ENCODE measurements at regions not wholly inside any gene's neighbourhood (a gene's known extent, or its start where the extent isn't known, plus 50 kb on each side); places are given as distances from the start of the nearest gene placed in this dataset.

DNA sequence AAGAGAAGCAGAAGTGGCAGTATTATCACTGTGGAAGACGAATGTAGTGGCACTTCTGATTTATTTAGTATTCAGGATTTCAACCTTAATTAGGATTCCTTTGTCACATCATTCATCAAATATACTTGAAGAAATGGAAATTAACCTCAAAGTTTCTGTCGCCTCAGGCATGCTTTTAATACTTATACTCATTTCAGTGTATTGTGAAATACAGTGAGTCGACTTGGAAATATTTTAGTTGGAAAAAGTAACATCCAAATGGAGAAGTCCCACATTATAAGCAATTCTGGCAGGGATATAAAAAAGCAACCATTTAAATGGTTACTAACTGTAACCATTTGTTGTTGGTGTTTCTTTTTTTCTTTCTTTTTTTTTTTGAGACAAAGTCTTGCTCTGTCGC, 648.8 kb downstream of the ARL4A start:
- DNase-seq: no peak

GRCh38 chr7:13352677-13353076, 636.8 kb downstream of the ETV1 start:
- no peak for DNase-seq

DNA sequence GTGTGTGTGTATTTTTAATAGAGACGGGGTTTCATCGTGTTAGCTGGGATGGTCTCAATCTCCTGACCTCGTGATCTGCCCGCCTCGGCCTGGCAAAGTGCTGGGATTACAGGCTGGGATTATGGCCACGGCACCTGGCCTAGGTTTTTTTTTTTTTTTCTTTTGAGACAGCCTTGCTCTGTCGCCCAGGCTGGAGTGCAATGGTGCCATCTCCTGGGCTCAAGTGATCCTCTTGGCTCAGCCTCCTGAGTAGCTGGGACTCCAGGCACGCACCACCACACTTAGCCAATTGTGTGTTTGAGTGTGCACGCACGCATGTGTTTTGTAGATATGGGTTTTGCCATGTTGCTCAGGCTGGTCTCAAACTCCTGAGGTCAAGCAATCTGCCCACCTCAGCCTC, 629.8 kb downstream of the ETV1 start:
- DNase-seq: no peak

DNA sequence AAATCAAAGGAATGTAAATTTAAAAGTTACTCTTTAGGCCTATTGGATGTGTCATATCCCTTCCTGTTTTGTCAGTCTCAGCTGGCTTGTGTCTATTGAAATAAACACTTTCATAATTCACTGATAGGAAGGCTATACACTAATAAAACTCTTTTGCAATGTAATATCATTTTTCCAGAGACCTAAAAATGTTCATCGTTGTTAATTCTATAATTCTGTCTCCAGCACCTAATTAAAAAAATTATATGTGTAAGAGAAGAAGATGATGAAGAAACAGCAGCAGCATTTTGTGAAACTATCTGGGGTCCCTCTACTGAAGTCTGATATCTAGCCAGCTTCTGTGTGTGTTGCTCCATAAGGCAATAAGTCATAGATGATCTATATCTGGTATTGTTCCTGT, 602.7 kb downstream of the ETV1 start:
- no peak for DNase-seq

- no peak for DNase-seq
Observed at GRCh38 chr7:13407911-13408310, 581.6 kb downstream of the ETV1 start.

DNA sequence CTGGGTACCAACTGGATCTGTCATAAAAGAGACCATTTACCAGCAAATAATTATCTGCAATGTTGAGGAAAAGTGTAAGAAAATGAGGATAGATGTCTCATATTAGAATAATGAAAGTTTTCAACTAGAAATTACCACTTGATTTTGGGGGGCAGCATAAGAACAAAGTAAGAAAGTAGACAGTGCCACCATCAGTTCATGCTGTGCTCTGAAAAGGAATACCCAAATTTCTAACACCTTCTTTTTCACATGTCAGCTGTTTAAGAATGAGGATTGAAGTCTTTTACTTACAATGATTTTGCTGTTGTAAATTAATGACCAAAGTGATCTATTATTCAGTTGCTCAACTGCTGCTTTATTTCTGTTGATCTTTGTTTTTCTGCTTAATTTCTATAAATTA, 578.3 kb downstream of the ETV1 start:
- DNase-seq: no peak

GRCh38 chr7:13411636-13412035, 577.8 kb downstream of the ETV1 start:
- no peak for DNase-seq

DNA sequence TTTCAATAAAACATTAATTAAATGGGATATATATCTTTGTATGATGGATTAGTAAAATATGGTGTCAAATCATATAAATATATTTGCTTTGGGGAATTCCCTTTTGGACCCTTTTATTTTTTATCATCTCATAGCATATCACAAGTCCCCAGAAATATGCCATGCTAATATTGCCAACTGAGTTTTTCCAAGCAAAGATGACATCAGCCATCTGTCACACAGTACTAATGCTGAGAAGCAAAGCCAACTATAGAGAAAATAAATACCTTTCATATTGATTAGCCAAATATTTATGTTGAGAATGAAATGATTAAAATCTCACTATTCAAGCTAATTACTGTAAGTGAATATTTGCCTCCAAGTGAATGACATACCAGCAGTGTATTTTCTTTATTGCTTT, 575.3 kb downstream of the ETV1 start:
- DNase-seq: no peak

DNA sequence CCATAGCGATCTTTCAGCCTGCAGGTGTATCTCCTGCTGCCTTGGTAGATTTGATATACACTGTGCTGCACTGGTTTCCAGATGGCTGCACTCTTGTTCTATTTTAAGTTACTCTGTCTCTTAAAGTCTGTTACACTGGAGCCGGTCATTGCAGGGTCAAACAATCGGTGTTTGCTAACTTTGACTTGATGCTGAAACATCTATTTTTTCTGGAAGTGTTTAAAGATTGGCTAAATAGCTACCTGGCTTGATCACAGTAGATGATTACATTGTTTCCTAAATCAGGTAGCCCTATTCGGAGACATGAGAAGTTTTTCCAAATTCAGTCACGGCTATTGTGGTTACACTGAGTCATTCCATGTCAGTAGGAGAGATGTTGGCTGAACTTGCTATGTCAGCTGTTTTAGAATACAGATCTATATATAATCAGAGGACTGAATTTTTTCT, 574.8 kb downstream of the ETV1 start:
- no peak for DNase-seq

DNA sequence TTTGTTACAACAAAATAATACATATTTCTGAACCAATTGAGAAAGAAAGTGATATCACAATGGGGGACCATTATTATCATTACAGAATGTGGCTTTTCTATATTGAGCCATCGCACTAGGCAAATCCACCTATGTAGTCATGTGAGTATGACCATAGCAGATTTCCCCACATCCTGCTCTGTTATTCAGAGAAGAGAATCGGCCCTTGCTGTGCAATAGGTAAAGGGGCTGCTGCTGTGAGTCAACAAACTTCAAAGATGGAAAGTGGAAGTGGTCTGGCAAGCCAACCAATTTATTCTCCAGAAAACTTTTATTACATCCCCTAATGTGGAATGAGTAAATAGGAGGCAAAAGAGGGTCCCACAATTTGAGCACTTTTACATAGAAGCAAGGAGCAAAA, 573.4 kb downstream of the ETV1 start:
- no peak for DNase-seq

DNA sequence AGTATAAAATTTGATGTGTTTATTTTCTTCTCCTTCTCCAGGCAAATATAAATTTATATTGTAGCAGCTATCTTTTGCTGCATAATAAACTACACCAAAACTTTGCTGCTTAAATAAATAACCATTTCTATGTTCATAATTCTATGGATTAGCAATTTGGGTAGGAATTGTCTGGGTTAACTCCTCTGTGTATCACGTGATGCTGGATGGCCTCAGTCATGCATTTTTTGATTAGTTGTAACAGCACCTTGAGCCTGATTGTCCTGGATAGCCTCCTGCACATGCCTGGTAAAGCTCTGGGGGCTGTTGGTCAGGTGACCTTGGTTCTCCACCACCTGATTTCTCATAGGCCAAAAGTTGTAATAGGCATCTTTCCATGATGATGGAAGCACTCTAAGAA, 572.9 kb downstream of the ETV1 start:
- no peak for DNase-seq

DNA sequence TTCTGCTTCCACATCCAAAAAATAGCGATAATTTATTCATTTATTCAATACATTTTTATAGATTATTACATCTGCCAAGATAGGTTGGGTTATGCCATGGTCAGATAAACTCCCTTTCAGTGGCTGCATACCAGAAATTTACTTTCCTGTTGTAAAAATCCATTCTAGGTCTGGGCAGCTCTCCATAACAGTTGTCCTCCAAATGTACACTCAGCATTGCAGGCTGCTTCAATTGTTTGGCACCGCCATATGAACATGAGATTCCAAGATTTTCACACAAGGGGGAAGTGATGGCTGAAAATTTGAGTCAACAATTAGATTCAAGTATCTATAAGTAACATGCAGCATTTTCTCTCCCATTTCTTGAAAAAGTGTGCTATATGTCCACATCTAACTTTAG, 568.7 kb downstream of the ETV1 start:
- no peak for DNase-seq

- DNase-seq: no peak
Observed at GRCh38 chr7:13421776-13422175, 567.7 kb downstream of the ETV1 start.

DNA sequence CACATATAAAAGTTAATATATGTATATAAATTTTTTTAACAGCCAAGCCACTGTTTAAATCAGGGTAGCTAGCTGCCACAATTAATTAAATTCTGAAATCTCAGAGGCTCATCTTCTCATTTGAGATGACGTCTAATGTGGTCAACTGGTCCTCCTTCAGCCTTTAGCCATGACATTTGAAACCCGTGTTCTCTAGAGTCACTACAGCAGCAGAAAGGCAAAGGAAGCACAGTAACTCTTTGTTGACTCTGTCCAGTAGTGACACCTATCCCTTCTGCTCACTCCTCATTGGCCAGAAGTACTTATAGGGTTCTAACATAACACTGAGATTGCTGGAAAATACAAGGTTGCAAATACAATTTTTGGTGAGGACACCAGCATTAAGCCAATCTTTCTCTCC, 555.5 kb downstream of the ETV1 start:
- DNase-seq: no peak

- DNase-seq: no peak
Observed at GRCh38 chr7:13442226-13442625, 547.2 kb downstream of the ETV1 start.

DNA sequence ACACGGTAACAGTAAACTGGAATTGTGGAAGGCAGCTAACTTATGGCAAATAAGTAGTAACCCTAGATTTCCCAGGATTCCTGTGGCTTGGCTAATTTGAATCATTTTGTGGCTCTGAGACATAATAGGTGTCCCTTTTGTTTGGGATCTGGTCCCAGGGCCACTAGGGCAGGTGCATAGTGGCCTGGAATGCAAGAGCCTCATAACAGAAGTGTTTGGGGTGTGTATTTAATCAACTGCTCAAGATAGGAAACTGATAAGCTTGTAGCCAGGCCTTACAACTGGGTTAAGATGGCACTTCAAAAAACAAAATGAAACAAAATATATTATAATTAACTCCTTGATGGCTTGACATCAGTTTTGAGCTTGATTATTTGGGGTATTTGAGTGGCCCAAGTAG, 541.8 kb downstream of the ETV1 start:
- DNase-seq: no peak

- no peak for DNase-seq
Observed at GRCh38 chr7:13448243-13448642, 541.2 kb downstream of the ETV1 start.

DNA sequence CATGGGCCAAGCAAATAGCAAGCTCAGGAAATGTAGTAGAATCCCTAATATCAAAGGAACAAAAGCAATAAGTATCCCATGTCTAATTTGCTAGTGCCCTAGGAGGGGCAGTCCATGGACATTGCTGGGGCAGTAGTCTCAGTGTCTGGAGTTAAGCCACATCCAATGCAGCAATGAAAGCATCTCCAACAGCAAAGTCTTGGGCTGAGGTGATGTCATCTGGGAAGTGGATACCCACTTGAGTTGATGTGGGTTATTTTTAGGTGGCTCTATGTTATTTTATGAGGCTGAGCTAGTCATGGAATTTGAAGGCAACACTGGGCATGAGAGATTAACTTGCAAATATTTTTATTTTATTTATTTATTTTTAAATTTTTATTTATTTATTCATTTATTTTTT, 540.0 kb downstream of the ETV1 start:
- DNase-seq: no peak

GRCh38 chr7:13454916-13455592, 534.4 kb downstream of the ETV1 start:
- DNase-seq: no peak

- no peak for DNase-seq
Observed at GRCh38 chr7:13457790-13458189, 531.7 kb downstream of the ETV1 start.

DNA sequence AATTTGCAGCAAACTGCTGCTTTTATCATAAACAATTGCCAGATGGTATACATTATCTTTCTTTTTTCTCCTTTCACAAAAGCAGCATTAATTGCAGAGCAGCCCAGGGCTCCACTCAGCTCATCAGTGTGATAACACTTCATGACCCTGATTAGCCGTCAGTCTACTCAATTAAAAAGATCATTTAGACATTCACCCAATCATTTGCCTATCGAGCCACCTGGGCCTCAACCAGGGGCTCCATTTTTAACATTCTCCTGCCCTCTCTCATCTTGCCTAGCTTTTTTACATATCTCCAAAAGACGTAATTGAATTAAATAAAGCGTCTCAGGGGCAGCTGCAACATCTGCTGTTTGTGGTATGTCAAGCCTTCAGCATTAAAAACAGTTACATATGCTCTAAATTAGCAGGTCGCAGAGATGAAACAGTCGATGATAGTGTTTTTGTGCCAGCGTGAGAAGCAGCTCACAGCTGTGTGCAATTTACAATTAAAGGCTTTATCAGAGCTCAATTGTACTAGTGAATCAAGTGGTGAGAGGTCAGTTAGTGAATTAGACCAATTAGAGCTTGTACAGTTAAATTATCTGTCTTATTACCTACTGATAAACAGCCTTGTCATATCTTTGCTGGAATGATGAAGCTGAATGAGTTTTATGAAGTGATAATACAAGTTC, 522.5 kb downstream of the ETV1 start:
- DNase-seq: no peak

- no peak for DNase-seq
Observed at GRCh38 chr7:13476881-13477444, 512.5 kb downstream of the ETV1 start.

DNA sequence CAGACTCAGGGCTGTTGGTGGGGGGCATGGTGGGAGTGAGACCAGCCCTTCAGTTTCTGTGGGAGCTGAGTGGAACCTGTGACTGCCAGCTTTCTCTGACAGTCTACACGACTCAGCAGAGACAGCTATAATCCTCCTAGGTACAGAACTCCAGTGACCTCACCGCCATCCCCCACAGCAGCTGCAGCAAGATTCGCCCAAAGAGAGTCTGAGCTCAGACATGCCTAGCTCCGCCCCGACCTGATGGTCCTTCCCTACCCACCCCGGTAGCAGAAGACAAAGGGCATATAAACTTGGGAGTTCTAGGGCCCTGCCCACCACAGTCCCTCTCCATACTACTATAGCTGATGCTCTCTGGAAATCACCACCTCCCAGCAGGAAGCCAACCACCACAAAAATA, 500.1 kb downstream of the ETV1 start:
- DNase-seq: no peak

DNA sequence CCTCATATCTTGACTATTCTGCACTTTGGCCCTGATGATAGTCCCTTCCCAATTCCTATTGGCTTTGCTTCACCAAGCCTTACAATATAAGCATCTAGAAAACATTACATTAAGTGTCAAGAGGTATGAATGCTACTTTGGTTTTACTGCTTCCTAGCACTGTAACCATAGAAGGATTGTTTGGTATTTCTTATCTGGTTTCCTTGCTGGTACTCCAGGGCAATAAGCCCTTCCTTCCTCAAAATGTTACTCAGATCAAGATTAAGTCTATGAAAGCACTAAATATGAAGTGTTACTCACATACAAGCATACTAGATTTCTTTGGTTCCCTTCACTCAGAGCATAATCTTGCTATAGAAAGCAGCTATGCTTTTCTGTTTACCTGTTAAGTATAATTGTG, 492.5 kb downstream of the ETV1 start:
- DNase-seq: no peak

DNA sequence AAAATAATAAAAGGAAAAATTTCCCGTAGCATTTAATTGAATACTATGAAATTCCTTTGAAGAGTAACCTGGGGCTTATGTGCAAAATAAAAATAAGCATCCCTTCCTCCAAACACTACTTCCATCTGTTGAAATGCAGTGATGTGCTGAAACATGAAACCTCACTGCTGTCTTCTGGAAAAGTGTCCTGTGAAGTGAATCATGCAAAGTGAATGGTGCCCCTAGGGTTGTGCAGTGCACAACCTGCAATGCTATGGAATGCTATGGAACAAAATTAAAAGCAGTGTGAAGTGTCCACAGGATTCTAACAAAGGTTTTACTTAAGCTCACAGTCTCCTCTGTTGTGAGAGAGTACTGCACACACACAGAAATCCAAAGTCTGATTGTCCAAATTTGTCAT, 480.9 kb downstream of the ETV1 start:
- no peak for DNase-seq

Measured in NCI-H2029 (cell line).